HG03108 (cell line): ENCODE measurements at regions not wholly inside any gene's neighbourhood (a gene's known extent, or its start where the extent isn't known, plus 50 kb on each side); places are given as distances from the start of the nearest gene placed in this dataset.

Experiments
- ATAC-seq: cut with Tn5 transposase; IDR thresholded peaks from one replicate; pipeline ENCODE4 v1.9.1; 2021; ENCODE audit warnings: moderate library complexity; ENCODE audit not compliant: unreplicated experiment

DNA sequence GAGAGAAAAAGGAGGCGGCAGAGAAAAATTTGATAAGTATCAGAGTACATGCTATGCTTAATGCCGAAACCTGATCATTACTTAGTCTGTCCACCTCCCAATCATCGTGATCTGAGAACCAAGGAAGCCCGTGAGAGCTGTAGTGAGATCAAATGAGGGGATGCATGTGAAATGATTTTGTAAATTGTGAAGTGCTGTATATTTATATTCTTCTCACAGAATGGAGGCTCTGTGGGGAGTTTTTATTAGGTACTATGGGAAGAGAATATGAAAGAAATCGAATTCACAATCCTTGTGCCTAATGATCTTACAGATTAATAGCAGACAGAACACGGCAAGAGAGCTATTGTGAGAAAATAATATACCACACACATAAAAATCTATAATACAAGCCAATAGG, 115.5 kb downstream of the LYPLAL1 start:
- no peak for ATAC-seq

DNA sequence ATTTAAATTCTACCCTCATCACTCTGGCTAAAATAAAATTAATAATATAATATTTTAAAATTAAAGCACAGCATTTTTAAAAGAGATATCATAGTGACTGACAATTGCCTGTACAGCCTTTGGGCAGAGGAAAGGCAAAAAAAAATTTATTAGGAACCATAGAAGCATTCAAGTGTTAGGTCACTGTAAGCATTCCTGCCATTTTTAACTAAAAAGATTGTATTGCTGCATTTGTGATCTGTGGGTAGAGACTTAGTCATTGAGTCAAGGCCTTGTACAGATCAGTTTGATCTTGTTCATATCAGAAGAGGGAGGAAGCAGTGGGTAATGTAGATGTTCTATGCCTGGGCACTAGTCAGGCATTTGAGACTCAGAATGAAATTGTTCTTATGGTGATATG, 109.9 kb downstream of the LYPLAL1 start:
- ATAC-seq = no peak

GRCh38 chr1:219281831-219282230, 108.2 kb downstream of the LYPLAL1 start:
- no peak for ATAC-seq

- ATAC-seq = no peak
Measured at GRCh38 chr1:219279017-219279770, 105.5 kb downstream of the LYPLAL1 start.

DNA sequence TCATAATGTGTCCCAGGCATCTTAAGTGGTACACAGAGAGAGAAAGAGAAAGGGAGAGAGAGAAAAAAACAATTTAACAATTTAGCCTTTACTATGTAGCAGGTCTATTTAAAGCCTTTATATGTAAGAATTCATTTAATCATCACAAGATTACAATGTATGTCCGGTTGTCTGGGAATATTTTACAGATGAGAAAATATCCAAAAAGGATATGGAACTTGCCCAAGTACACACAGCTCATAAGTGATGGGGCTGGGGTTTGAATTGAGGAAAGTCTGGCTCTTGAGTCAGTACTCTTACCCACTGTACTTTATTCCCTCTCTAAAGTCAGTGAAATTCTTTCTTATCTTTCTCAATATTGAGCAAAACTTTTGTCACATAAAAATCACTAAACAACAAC, 104.6 kb downstream of the LYPLAL1 start:
- ATAC-seq = no peak

DNA sequence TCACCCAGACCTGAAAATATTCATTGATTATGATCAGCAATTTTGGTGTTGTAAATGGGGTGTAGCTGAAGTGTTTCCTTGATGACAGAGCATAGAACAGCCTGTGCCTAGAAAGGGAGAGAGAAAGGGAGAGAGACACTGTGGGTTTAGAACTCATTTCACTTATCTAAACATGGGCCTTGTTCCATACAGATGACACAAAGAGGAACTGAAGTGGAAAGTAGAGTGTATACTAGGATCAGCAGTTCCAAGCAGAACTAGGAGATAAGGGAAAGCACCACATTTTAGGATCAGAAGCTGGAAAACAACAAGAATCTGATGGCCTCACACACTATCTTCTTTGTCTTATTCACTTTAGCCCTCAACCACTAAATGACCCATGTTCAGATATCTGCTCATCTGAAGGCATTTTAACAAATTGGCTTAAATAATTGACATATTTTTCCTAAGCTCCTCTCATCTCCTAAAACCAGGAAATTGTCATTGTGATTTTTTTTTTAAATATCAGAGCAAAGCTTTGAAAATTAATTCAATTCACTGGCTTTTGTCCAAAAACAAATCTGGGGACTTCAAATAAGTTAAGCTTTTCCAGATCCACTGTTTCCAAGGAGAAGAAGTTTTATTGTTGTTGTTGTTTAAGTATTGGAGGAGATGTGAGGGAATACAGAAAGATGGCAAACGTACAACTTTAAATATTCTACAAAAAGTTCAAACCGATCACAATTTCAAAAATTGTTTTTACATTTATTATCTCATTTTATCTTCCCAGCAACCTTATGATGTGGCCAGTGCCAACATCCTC, 103.8 kb downstream of the LYPLAL1 start:
- ATAC-seq = no peak

DNA sequence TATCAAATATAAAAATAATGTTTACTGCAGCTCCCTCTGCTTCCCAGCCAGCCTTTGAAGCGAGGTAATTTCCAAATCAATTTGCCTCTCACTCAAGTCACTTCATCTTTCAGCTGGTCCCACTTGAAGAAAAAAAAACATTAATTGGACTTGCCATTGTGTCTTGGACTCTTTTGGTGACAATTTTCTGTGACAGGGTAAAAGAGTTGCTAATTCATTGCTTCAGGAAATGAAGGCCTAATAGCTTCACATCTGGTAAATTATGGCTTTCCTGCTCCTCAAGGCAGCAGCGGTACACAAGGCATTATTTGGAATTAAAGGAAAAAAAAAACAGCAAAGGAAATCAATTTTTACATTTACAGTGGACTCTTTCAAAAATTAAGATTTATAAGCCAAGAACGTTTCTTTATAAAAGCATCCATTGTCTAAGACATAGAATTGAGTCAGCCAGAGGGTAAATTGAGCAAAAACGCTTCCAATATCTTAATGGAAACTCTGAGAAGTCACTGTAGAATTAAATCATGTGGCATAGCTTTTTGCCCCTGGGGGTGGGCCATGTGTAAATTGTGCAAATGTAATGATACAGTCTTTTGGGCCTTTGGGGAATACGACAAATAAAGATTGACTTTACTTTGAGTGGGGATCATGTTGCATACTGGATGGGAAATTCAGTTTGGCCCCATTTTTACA, 102.5 kb downstream of the LYPLAL1 start:
- ATAC-seq = no peak

DNA sequence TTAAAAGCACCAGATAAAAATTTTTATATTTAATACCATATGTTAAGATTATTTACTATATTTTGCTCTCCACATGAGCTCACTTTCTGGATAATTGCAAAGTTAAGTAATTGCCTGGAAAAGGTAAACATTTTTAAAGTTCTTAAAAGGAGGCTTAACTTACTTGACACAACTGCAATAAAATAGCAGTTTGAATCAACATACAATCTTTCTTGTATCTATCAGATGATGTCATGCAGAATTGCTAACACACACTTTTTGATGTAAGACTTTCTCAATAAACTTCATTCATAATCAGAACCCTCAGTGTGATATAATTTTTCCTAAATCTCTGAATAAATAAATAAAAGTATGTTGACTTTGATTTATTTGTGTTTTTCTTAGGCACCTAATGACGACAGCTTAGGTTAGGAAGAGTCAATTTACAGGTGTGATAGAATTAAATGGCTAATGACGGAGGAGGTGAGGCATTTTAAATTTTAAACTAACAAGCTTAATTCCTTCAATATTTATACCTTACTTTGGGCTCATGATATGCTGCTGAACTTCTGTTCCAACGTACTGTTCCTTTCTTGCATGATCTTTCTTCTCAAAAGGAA, 99.5 kb downstream of the LYPLAL1 start:
- ATAC-seq = no peak

GRCh38 chr1:219271818-219272535, 98.3 kb downstream of the LYPLAL1 start:
- ATAC-seq = no peak

- no peak for ATAC-seq
Measured at GRCh38 chr1:219269171-219269570, 95.5 kb downstream of the LYPLAL1 start.

DNA sequence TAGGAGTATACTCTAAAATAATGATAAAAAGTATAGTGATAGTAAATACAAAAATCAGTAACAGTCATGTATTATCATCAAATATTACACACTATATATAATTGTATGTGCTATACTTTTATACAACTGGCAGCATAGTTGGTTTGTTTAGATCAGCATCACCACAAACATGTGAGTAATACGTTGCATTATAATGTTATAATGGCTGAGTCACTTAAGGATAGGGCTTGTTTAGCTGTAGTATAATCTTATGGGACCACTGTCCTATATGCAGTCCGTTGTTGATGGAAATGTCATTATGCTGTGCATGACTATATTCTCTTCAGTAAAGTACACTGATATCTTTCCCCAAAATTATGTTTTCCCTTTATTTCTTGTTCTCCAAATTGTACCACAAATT, 92.8 kb downstream of the LYPLAL1 start:
- ATAC-seq = no peak

DNA sequence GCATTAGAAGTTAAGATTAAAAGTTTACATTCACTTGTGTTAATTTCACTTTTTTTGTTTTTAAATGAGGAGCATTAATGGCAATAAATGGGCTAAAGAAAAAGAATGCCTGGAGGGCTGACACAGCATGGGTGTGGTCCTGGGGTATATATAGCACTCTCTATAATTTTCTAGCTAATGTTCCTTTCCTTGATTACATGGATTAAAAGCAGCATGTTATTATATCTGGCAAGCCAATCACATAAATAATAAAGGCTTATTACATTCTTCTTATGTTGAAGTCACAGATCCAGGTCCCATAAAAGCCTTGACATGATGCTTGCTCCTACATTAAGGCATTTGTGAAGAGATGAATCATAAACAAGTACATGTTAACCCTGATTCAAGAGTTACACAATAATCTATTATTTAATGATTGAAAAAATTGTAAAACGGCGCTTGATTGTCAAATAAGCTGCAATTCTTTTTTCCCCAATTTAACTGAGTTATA, 91.4 kb downstream of the LYPLAL1 start:
- ATAC-seq = no peak

DNA sequence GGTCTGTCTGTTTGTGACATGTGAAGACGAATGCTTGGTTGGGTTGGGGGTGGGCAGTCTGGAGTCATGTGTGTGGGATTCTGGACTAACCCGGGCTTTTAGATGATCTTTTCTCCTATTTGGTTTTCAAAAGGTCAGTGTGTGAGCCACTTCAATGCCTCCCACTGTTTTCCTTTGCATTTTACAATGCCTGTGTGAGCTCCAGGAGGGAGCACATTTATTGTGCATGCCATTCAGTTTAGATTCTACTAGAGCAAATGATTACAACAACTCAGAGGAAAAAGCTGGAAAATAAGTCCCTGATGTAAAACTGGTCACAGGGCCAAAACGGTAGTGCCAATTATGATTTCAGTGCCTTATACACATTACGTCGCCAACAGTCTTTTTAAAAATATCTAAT, 90.9 kb downstream of the LYPLAL1 start:
- ATAC-seq = no peak
